ENCODE measurements at regions not wholly inside any gene's neighbourhood (a gene's known extent, or its start where the extent isn't known, plus 50 kb on each side); places are given as distances from the start of the nearest gene placed in this dataset.

DNA sequence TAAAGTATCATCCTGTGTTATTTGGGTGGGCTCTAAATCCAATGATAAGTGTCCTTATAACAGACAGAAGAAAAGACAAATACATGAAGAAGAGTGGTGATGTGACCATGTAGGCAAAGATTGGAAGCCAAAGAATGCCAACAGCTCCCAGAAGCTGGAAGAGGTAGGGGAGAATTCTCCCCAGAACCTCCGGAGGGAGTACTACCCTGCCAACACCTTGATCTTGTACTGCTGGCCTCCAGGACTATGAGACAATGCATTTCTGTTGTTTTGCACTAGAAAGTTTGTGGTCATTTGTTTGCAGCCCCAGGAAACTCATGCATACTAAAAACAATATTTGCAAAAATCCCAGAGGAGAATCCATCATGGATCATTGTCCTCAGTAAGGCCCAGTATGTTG is 115.0 kb upstream of the ARHGAP20 start:
- no peak overlapping the region for H3K27ac ChIP-seq
- intact Hi-C loops (cut with DNase I): no loop called here

DNA sequence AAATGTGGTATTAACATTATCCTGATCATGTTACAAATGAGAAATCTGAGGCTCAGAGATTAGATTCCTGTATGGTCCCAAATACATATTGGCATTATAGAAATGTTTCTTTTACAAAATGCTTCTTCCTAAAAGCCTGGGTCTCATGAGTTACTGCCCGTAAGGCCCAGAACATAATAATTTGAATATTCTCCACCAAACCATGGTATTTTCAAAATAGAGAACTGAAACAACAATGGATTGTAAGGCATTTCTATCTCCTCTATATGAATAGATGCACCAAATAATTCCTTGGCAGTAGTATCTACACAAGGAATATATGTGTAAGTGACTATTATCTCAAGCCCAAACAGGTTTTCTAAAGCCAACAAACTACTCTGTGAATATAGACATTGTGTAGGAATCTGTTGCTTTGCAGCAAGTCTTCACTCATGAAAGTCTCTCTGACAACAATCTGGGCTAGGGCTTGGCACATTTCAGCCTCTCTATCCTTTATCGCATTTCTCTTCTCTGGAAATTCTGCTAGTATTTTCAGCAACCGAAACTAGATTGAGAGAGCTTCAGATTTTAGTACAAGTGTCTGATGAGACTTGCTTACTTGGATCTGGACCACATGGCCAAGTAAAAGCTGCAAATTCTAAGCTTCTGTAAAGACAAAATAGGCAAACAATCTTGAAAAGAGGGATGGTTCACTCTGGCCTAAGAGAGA is 112.8 kb upstream of the ARHGAP20 start:
- intact Hi-C loops (cut with DNase I): no loop called here
- no peak for DNase-seq (ENCODE audit: low spot score)
- TF ChIP-seq, protein P1, sequence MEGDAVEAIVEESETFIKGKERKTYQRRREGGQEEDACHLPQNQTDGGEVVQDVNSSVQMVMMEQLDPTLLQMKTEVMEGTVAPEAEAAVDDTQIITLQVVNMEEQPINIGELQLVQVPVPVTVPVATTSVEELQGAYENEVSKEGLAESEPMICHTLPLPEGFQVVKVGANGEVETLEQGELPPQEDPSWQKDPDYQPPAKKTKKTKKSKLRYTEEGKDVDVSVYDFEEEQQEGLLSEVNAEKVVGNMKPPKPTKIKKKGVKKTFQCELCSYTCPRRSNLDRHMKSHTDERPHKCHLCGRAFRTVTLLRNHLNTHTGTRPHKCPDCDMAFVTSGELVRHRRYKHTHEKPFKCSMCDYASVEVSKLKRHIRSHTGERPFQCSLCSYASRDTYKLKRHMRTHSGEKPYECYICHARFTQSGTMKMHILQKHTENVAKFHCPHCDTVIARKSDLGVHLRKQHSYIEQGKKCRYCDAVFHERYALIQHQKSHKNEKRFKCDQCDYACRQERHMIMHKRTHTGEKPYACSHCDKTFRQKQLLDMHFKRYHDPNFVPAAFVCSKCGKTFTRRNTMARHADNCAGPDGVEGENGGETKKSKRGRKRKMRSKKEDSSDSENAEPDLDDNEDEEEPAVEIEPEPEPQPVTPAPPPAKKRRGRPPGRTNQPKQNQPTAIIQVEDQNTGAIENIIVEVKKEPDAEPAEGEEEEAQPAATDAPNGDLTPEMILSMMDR (IDR thresholded peaks at IDR 0.05): no peak
- TF ChIP-seq POLR2AphosphoS5 (IDR thresholded peaks at IDR 0.05) (no peak), POLR2A (IDR thresholded peaks at IDR 0.05) (no peak)
- no peaks in the 10 kb centered on the region for H3K4me1 ChIP-seq (replicated peaks)
- H3K27me3 ChIP-seq (replicated peaks; ENCODE audit: insufficient read depth): no peaks in the 10 kb centered on the region
- 86% methylated on average over 3 of the region's 3 CpGs for WGBS
- H3K4me3 ChIP-seq: no peak overlapping the region
- no peaks in the 10 kb centered on the region for H3K36me3 ChIP-seq
- H3K9me3 ChIP-seq: no peaks in the 10 kb centered on the region
- H3K27ac ChIP-seq: no peak overlapping the region

More for the DNA sequence above, 115.0 kb upstream of the ARHGAP20 start:
- H3K4me1 ChIP-seq (replicated peaks): no peaks in the 10 kb centered on the region
- WGBS: 95% methylated on average over 1 of the region's 1 CpG
- H3K36me3 ChIP-seq: no peaks in the 10 kb centered on the region
- no peak for DNase-seq (ENCODE audit: low spot score)
- H3K4me3 ChIP-seq: no peak overlapping the region
- TF ChIP-seq, protein P1 (IDR thresholded peaks at IDR 0.05): no peak
- TF ChIP-seq POLR2AphosphoS5 (IDR thresholded peaks at IDR 0.05) (no peak), POLR2A (IDR thresholded peaks at IDR 0.05) (no peak)
- H3K9me3 ChIP-seq: no peaks in the 10 kb centered on the region
- no peaks in the 10 kb centered on the region for H3K27me3 ChIP-seq (replicated peaks; ENCODE audit: insufficient read depth)

DNA sequence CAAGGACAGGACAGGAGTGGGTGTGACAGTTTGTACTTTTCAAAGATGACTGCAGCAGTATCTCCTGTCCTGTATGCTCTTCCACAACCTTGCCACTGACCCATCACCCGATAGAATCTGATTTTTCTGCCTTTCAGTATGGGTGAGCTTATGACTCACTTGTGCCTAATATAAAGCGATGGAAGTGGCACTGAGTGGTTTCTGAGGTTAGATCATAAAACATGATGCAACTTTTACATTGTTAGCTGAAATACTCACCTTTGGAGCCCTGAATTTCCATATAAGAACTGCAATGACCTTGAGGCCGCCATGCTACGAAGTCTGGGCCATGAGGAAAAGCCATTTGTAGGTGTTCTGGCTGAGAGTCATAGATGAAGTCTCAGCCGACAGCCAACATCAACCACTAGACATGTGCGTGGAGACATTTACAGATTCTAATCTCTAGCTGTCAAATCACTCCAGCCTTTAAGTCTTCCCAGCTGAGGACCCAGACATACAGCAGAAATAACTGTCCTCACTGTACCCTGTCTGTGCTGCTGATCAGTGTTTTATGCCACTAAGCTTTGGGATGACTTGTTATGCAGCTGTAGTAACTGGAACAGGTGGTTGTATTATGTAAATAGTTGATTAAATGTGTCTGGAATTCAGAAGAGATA is 105.9 kb upstream of the ARHGAP20 start:
- no peak overlapping the region for H3K27ac ChIP-seq
- H3K4me3 ChIP-seq: no peak overlapping the region
- no peaks in the 10 kb centered on the region for H3K27me3 ChIP-seq (replicated peaks; ENCODE audit: insufficient read depth)
- H3K36me3 ChIP-seq: no peaks in the 10 kb centered on the region
- no peaks in the 10 kb centered on the region for H3K9me3 ChIP-seq
- no peaks in the 10 kb centered on the region for H3K4me1 ChIP-seq (replicated peaks)
- intact Hi-C loops (cut with DNase I): no loop called here
- WGBS: 85% methylated on average over 6 of the region's 6 CpGs
- DNase-seq (ENCODE audit: low spot score): no peak
- TF ChIP-seq POLR2AphosphoS5 (IDR thresholded peaks at IDR 0.05) (no peak), POLR2A (IDR thresholded peaks at IDR 0.05) (no peak)
- TF ChIP-seq, protein P1 (IDR thresholded peaks at IDR 0.05): no peak

DNA sequence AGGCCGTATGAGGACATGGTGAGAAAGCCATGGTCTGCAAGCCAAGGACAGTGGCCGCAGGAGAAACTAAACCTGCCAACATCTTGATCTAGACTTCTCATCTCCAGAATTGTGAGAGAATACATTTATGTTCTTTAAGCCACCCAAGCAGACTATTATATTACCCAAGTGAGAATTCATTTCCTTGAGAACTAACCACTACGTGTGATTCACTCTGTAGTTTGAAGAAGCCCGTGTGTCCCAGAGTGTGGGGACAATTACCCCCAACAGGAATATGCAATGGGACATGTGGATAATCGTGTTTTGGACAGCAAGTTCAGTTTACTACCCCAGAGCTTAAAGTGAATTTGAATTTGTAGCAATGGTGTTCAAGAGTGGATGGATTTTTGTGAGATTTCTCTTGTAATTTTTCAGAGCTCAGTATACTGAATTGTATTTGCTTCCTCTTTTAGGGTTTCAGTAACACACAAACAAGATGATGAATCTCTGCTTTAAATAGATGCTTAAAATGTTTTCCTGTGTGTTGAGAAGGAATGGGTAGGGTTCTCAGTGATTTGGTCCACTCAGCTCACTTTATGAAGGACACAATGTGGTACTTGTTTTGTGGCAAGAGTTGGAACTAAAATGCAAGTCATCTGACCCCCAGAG is 100.0 kb upstream of the ARHGAP20 start:
- 81% methylated on average over 5 of the region's 5 CpGs for WGBS
- no peaks in the 10 kb centered on the region for H3K9me3 ChIP-seq
- no peak overlapping the region for H3K27ac ChIP-seq
- H3K36me3 ChIP-seq: no peaks in the 10 kb centered on the region
- no peaks in the 10 kb centered on the region for H3K4me1 ChIP-seq (replicated peaks)
- H3K4me3 ChIP-seq: no peak overlapping the region
- intact Hi-C loops (cut with DNase I): no loop called here
- no peaks in the 10 kb centered on the region for H3K27me3 ChIP-seq (replicated peaks; ENCODE audit: insufficient read depth)
- no peak for DNase-seq (ENCODE audit: low spot score)
- TF ChIP-seq POLR2AphosphoS5 (IDR thresholded peaks at IDR 0.05): no peak
- TF ChIP-seq, protein P1 (IDR thresholded peaks at IDR 0.05): no peak
